Keratinocyte (primary cell): ENCODE measurements at regions not wholly inside any gene's neighbourhood (a gene's known extent, or its start where the extent isn't known, plus 50 kb on each side); places are given as distances from the start of the nearest gene placed in this dataset.
"Not testable (repeated sequence)": the region's sequence is repeated elsewhere in the genome, so short reads cannot be mapped to it uniquely, and the experiment has no call there.

Experiments
- EZH2 ChIP-seq: IDR thresholded peaks from one replicate; pipeline ENCODE4 v1.6.1; 2012; ENCODE audit warnings: inconsistent platforms, mild to moderate bottlenecking, low read length, moderate library complexity
- TF ChIP-seq, protein P1 (sequence below), 3 experiments: IDR thresholded peaks in 1 of 3; conservative IDR thresholded peaks in 1 of 3; optimal IDR thresholded peaks in 1 of 3; 2 replicates in 2 of 3; 3 replicates in 1 of 3; pipeline versions ENCODE3 to v1.5.1; 2011; ENCODE audit warnings: low read length in 3 of 3, mild to moderate bottlenecking in 3 of 3, moderate library complexity in 2 of 3, control low read depth in 1 of 3, inconsistent platforms in 1 of 3; ENCODE audit not compliant: insufficient read depth in 2 of 3; ENCODE audit errors: extremely low read depth in 1 of 3

DNA sequence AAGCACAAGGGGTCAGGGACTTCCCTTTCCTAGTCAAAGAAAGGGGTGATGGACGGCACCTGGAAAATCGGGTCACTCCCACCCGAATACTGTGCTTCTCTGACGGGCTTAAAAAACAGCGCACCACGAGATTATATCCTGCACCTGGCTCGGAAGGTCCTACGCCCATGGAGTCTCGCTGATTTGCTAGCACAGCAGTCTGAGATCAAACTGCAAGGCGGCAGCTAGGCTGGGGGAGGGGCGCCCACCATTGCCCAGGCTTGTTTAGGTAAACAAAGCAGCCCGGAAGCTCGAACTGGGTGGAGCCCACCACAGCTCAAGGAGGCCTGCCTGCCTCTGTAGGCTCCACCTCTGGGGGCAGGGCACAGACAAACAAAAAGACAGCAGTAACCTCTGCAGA, 375.5 kb downstream of the SI start:
- TF ChIP-seq, protein P1, sequence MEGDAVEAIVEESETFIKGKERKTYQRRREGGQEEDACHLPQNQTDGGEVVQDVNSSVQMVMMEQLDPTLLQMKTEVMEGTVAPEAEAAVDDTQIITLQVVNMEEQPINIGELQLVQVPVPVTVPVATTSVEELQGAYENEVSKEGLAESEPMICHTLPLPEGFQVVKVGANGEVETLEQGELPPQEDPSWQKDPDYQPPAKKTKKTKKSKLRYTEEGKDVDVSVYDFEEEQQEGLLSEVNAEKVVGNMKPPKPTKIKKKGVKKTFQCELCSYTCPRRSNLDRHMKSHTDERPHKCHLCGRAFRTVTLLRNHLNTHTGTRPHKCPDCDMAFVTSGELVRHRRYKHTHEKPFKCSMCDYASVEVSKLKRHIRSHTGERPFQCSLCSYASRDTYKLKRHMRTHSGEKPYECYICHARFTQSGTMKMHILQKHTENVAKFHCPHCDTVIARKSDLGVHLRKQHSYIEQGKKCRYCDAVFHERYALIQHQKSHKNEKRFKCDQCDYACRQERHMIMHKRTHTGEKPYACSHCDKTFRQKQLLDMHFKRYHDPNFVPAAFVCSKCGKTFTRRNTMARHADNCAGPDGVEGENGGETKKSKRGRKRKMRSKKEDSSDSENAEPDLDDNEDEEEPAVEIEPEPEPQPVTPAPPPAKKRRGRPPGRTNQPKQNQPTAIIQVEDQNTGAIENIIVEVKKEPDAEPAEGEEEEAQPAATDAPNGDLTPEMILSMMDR (optimal IDR thresholded peaks at IDR 0.05 in 1 of 3, IDR thresholded peaks at IDR 0.05 in 1 of 3, conservative IDR thresholded peaks at IDR 0.05 in 1 of 3; ENCODE audit: extremely low read depth in 1 of 3, insufficient read depth in 2 of 3, low read length in 3 of 3) = not testable (repeated sequence)
- not testable (repeated sequence) for TF ChIP-seq EZH2
